HG03558 (cell line): ENCODE measurements at regions not wholly inside any gene's neighbourhood (a gene's known extent, or its start where the extent isn't known, plus 50 kb on each side); places are given as distances from the start of the nearest gene placed in this dataset.
A peak's percentile ranks its signal among the peaks of the same experiment; 100 is the strongest.
"Not testable (repeated sequence)": the region's sequence is repeated elsewhere in the genome, so short reads cannot be mapped to it uniquely, and the experiment has no call there.

Experiments used
- ATAC-seq: cut with Tn5 transposase; IDR thresholded peaks from one replicate; pipeline ENCODE4 v1.9.1; 2021; ENCODE audit warnings: moderate number of reproducible peaks; ENCODE audit not compliant: unreplicated experiment; ENCODE audit errors: extremely low read depth

GRCh38 chr20:19022791-19023448 is 189.5 kb upstream of the SLC24A3 start:
- no peak for ATAC-seq

GRCh38 chr20:19024296-19025035 is 188.0 kb upstream of the SLC24A3 start:
- ATAC-seq: no peak

DNA sequence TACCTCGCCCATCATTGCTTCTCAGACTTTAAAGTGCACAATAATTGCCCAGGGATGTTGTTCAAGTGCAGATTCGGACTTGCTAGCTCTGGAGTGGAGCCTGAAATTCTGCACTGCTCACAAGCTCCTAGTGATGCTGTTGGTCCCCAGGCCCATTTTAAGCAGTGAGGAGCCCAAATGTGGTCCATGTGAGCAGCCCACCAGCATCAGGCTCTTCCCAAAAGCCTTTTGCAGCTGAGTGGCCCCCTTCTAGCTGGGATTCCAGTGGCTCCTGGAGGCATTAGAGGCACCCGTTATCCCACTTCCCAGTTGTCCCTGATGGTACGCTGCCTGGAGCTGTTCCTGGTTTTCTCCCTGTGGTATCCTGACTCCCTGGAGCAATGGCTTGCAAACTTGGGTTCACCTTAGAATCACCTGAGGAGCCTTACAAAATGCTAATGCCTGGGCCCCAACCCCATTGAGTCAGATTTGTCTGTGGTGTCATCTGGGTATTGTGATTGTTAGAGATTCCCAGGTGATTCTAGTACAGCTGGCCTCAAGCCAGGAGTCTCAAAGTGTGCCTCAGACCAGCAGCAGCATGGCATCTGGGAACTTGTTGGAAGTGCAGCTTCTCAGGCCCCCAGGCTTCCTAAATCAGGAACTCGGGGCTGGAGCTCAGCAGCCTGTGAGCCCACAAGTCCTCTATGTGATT is 186.9 kb upstream of the SLC24A3 start:
- ATAC-seq: no peak

GRCh38 chr20:19026121-19026878 is 186.1 kb upstream of the SLC24A3 start:
- ATAC-seq: peak; percentile 62

- no peak for ATAC-seq
Observed at GRCh38 chr20:19026901-19027644, 185.4 kb upstream of the SLC24A3 start.

DNA sequence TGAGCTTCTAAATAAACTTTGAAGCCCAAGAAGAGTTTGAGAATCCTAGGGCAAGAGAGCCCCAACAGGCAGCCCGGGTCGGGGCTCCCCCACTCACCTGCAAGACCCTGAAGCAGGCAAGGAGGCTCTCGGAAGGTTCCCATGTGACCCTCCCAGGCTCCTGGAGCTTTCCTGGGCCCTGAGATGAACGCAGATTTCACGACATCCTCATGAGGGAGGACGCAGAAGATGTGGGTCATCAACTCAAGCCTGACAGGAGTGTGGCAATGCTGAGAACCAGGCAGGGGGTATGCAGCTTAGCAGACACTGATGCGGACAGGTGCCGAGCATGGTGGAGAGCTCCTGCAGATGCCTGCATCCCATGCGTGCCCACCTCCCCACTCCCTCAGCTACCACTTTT is 184.5 kb upstream of the SLC24A3 start:
- no peak for ATAC-seq

- no peak for ATAC-seq
Observed at GRCh38 chr20:19041787-19042186, 170.7 kb upstream of the SLC24A3 start.

DNA sequence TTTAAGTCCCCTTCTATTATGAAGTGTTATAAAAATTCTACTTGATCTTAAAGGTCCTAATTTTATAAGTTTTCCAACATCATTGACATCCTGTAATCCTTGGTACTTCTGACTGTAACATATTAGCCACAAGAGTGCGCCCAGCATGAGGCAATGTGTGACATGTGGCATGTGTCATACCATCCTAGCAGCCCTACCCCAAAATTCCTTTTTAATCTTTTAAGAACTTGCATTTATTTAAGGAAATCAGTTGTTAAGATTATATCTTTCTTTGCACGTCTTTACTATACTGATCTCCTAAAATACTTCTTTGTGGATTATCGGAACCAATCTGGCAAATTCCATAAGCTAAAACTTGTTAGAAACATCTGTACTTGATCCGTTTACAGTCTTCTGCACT is 167.1 kb upstream of the SLC24A3 start:
- ATAC-seq: no peak

- no peak for ATAC-seq
Observed at GRCh38 chr20:19047040-19047950, 165.1 kb upstream of the SLC24A3 start.

DNA sequence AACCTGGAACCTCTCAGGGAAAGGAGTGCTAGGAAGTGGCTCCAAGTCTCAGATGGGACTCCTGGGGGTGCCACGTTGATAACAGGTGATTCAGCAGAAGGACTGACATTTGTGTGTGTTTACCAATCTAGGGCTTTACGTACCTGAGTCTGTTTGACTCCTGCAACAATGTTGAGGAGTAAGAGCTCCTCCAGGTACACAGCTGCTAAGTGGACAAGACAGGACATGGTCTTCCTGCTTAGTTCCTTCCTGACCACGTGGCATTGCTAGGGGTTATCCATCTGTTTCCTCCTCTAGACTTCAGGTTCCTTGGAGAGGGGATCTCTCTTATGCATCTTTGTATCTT is 164.5 kb upstream of the SLC24A3 start:
- ATAC-seq: no peak

GRCh38 chr20:19048995-19049501 is 163.4 kb upstream of the SLC24A3 start:
- ATAC-seq: no peak

DNA sequence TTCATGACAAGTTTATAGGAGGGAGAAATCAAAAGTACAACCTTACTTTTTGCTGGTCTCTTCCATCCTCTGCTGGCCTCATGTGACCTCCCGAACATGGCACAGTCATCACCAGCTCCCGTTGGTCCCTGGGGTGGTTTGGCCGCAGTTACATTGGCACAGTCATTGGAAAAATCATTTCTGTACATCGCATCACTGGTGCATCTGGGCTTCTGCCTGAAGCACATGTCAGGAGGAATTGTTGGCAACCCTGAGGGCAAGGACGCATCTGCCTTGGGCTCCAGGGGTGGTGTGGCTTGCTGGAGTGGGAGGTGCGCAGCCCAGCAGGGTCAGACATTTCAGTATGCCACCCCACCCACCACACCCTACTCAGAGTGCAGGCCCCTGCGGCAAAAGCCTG is 162.9 kb upstream of the SLC24A3 start:
- ATAC-seq: no peak

DNA sequence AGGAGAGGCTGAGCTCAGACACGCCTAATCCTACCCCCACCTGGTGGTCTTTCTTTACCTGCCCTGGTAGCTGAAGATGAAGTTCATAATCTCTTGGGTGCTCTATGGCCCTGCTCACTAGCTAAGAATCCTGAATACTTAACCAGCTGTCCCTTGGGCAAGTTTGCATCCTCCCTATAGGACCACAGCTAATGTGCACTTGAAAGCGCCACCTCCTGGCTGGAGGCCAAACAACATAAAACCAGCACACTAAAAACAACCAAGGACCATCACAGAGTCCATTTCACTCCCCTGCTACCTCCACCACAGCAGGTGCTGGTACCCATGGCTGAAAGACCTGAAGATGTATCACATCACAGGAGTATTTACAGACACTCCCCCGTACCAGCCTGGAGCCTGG is 155.5 kb upstream of the SLC24A3 start:
- ATAC-seq: no peak

DNA sequence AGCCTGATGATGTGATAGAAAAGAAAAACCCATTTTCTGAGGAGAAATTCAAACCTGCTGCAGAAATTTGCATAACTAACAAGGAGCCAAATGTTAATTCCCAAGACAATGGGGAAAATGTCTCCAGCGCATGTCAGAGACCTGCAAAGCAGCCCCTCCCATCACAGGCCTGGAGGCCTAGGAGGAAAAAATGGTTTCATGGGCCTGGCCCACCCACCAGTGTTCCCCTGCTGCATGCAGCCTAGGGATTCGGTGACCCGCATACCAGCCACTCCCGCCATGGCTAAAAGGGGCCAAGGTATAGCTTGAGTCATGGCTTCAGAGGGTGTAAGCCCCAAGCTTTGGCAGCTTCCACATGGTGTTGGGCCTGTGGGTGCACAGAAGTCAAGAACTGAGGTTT is 147.7 kb upstream of the SLC24A3 start:
- ATAC-seq: not testable (repeated sequence)

GRCh38 chr20:19067986-19068385 is 144.5 kb upstream of the SLC24A3 start:
- no peak for ATAC-seq

GRCh38 chr20:19070026-19070425 is 142.4 kb upstream of the SLC24A3 start:
- no peak for ATAC-seq

GRCh38 chr20:19070681-19071445 is 141.6 kb upstream of the SLC24A3 start:
- ATAC-seq: no peak

DNA sequence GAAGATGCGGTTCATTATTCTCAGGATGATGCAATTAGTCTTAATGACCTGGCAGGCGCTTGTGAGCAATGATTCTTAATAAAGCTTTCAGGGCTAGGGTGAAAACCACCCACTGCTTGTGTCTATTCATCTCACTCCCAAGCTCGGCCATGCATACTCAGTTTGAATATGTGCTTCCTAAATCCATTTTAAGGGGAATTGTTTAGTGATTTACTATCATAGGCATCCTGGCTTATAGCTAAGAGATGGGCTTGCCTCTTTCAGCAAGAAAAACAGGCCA is 141.1 kb upstream of the SLC24A3 start:
- ATAC-seq: peak; percentile 49
